ENCODE measurements at regions not wholly inside any gene's neighbourhood (a gene's known extent, or its start where the extent isn't known, plus 50 kb on each side); places are given as distances from the start of the nearest gene placed in this dataset.

GRCh38 chr15:93324186-93324975 lies 235.4 kb upstream of the RGMA start:
- intact Hi-C loops (cut with micrococcal nuclease), result no loop called here
- H3K36me3 Mint-ChIP-seq (ENCODE audit: low read depth), result no peaks in the 10 kb centered on the region
- DNase-seq, result no peak
- no peaks in the 10 kb centered on the region for H3K9me3 Mint-ChIP-seq
- no peak overlapping the region for H3K4me3 Mint-ChIP-seq
- no peaks in the 10 kb centered on the region for H3K4me1 Mint-ChIP-seq
- no peak overlapping the region for H3K27ac Mint-ChIP-seq
- H3K27me3 Mint-ChIP-seq, result no peaks in the 10 kb centered on the region

DNA sequence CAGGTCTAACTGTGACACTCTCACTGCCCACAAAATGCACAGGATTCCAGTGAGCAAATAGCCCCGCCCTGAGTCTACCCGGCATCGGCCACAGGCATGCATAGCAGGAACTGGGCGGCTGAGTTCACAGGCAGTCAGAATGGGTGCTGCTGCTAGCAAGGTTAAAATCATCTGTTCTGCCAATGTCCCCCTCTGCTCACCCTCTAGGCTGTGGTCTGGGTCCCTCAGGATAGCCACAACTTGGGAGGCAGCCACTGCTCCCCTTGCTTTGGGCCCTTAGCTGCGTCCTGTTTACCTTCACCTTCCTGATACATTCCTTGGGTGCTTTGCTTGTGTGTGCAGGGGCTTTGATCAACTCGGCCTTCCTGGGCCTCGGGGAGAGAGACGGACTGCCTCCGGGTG lies 232.9 kb upstream of the RGMA start:
- H3K27ac Mint-ChIP-seq, result no peak overlapping the region
- H3K4me3 Mint-ChIP-seq, result no peak overlapping the region
- intact Hi-C loops (cut with micrococcal nuclease), result no loop called here
- H3K36me3 Mint-ChIP-seq (ENCODE audit: low read depth), result no peaks in the 10 kb centered on the region
- DNase-seq, result no peak
- no peaks in the 10 kb centered on the region for H3K27me3 Mint-ChIP-seq
- no peaks in the 10 kb centered on the region for H3K4me1 Mint-ChIP-seq
- H3K9me3 Mint-ChIP-seq, result no peaks in the 10 kb centered on the region

GRCh38 chr15:93319121-93319814 lies 230.3 kb upstream of the RGMA start:
- Mint-ChIP-seq H3K27ac (no peak overlapping the region), H3K4me1 (no peaks in the 10 kb centered on the region), H3K9me3 (no peaks in the 10 kb centered on the region), H3K27me3 (no peaks in the 10 kb centered on the region), H3K4me3 (no peak overlapping the region), H3K36me3 (ENCODE audit: low read depth) (no peaks in the 10 kb centered on the region)
- intact Hi-C loops (cut with micrococcal nuclease), result no loop called here
- DNase-seq, result no peak

GRCh38 chr15:93317772-93318171 lies 228.8 kb upstream of the RGMA start:
- Mint-ChIP-seq H3K4me3 (no peak overlapping the region), H3K4me1 (no peaks in the 10 kb centered on the region), H3K9me3 (no peaks in the 10 kb centered on the region), H3K27me3 (no peaks in the 10 kb centered on the region), H3K36me3 (ENCODE audit: low read depth) (no peaks in the 10 kb centered on the region), H3K27ac (no peak overlapping the region)
- no peak for DNase-seq
- intact Hi-C loops (cut with micrococcal nuclease), result no loop called here

GRCh38 chr15:93314245-93314644 lies 225.2 kb upstream of the RGMA start:
- DNase-seq, result no peak
- Mint-ChIP-seq H3K4me3 (no peak overlapping the region), H3K27me3 (no peaks in the 10 kb centered on the region), H3K36me3 (ENCODE audit: low read depth) (no peaks in the 10 kb centered on the region), H3K27ac (no peak overlapping the region), H3K4me1 (no peaks in the 10 kb centered on the region), H3K9me3 (no peaks in the 10 kb centered on the region)
- intact Hi-C loops (cut with micrococcal nuclease), result no loop called here

- Mint-ChIP-seq H3K27me3 (no peaks in the 10 kb centered on the region), H3K4me1 (no peaks in the 10 kb centered on the region), H3K4me3 (no peak overlapping the region), H3K27ac (no peak overlapping the region), H3K36me3 (ENCODE audit: low read depth) (no peaks in the 10 kb centered on the region), H3K9me3 (no peaks in the 10 kb centered on the region)
- DNase-seq, result no peak
- intact Hi-C loops (cut with micrococcal nuclease), result no loop called here
These were observed 224.0 kb upstream of the RGMA start for GRCh38 chr15:93312891-93313486.

DNA sequence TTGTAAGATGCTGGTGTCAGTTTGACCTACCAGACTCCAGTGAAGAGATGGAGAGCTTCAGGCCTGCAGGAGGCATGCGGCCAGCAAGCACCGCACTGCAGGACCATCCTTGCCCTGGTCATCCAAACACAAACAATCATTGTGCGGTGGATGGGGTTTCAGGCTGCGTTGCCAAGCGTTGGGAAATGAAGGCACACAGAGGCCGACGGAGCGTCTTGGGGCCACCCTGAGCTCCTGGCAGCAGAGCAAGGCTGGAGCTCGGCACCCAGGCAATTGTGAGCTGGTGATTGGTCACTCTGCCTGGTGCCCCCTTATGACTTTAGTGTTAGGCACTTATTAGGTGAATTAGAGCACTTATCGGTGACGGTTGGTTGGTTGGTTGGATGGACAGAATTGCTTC lies 222.6 kb upstream of the RGMA start:
- H3K27ac Mint-ChIP-seq, result no peak overlapping the region
- H3K4me1 Mint-ChIP-seq, result no peaks in the 10 kb centered on the region
- no peak for DNase-seq
- intact Hi-C loops (cut with micrococcal nuclease), result no loop called here
- no peaks in the 10 kb centered on the region for H3K9me3 Mint-ChIP-seq
- no peaks in the 10 kb centered on the region for H3K27me3 Mint-ChIP-seq
- H3K36me3 Mint-ChIP-seq (ENCODE audit: low read depth), result no peaks in the 10 kb centered on the region
- H3K4me3 Mint-ChIP-seq, result no peak overlapping the region

DNA sequence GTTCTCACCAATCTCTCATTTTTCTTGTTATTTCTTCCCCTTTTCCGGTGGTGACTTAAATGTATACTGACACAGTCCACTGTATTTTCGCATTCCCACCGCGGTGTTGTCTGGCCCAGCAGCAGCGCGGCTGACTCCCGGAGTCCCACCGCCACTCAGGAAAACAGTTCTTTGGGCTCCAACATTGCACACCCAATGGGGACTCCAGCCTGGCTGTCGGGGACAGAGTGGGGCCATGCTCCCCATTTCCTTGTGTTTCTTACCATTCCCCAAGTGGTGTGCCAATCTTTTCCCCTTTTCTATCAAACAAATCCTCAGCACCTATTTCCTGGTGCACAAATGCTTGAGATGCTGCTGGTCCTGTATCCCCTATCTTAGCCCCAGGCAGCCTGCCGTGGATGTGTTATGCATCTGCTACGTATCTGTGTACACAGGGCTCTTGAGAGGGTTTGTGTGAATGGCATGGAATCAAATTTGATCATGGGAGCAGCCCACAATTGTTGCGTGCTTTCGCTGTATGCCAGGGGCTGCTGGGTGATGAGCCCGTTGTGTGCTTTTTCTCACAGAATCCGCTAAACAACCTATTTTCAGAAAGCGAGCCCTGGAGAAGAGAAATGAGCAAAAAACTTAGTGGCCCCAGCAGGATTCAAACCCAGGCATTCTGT lies 219.1 kb upstream of the RGMA start:
- no peaks in the 10 kb centered on the region for H3K4me1 Mint-ChIP-seq
- no peaks in the 10 kb centered on the region for H3K9me3 Mint-ChIP-seq
- no peak for DNase-seq
- intact Hi-C loops (cut with micrococcal nuclease), result no loop called here
- H3K27ac Mint-ChIP-seq, result no peak overlapping the region
- no peaks in the 10 kb centered on the region for H3K36me3 Mint-ChIP-seq (ENCODE audit: low read depth)
- no peaks in the 10 kb centered on the region for H3K27me3 Mint-ChIP-seq
- H3K4me3 Mint-ChIP-seq, result no peak overlapping the region

- Mint-ChIP-seq H3K27ac (no peak overlapping the region), H3K36me3 (ENCODE audit: low read depth) (no peaks in the 10 kb centered on the region), H3K4me1 (no peaks in the 10 kb centered on the region), H3K4me3 (no peak overlapping the region), H3K9me3 (no peaks in the 10 kb centered on the region), H3K27me3 (no peaks in the 10 kb centered on the region)
- DNase-seq, result no peak
- intact Hi-C loops (cut with micrococcal nuclease), result no loop called here
These were observed 218.5 kb upstream of the RGMA start for GRCh38 chr15:93307513-93307912.

- no peak for DNase-seq
- Mint-ChIP-seq H3K27ac (no peak overlapping the region), H3K27me3 (no peaks in the 10 kb centered on the region), H3K4me3 (no peak overlapping the region), H3K36me3 (ENCODE audit: low read depth) (no peaks in the 10 kb centered on the region), H3K9me3 (no peaks in the 10 kb centered on the region), H3K4me1 (no peaks in the 10 kb centered on the region)
- intact Hi-C loops (cut with micrococcal nuclease), result no loop called here
These were observed 216.3 kb upstream of the RGMA start for GRCh38 chr15:93305306-93305705.

DNA sequence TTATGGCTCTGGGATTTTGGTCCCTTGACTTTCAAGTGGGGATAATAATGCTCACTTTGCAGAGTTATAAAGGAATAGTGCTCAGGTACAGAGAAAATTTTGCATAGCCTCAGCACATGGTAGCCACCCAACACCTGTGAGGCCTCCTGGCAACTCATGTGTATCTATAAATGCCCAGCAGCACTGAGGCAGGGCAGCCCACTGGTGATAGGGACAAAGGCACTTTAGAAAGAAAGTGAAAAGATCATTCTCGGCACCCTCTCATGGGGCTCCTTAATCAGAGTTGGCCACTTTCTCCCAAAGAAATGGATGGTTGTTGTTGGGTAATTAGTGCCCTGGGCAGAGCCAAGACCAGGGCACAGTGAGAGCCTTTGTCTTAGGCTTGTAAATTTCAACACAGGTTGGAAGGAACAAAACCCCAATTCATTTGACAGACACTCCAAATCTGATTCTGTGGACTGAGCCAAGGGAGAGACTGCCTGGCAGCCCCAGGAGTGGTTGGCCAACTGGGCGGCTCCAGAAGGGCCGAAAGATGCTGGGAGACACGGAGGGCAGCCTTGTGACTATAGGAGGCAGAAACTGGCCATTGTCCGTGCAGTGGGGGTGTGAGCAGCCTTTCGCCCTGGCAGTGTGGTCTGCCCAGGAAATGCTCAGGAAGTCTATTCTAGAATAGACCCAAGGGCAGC lies 213.2 kb upstream of the RGMA start:
- Mint-ChIP-seq H3K36me3 (ENCODE audit: low read depth) (no peaks in the 10 kb centered on the region), H3K4me3 (no peak overlapping the region), H3K4me1 (no peaks in the 10 kb centered on the region), H3K9me3 (no peaks in the 10 kb centered on the region), H3K27me3 (no peaks in the 10 kb centered on the region), H3K27ac (no peak overlapping the region)
- intact Hi-C loops (cut with micrococcal nuclease), result no loop called here
- no peak for DNase-seq

DNA sequence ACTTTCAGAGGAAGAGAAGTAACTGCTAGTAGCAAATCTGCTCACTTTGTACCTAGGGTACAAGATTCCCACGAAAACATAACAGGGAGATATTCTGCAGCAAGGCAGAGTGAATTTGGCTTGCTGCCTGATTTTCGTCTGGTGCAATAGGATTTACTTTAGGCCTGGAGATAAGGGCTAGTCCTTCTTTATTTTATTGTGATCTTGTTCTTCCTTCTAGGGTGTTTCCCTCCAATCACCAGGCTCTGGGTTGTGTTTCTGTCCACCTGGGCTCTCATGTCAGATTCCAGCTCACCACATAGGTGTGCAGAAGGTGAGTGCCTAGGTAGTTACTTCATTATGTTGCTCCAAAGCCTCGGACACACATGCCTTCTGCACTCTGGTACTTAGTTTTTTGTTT lies 211.8 kb upstream of the RGMA start:
- H3K9me3 Mint-ChIP-seq, result no peaks in the 10 kb centered on the region
- H3K4me1 Mint-ChIP-seq, result no peaks in the 10 kb centered on the region
- DNase-seq, result no peak
- no peak overlapping the region for H3K4me3 Mint-ChIP-seq
- H3K27me3 Mint-ChIP-seq, result no peaks in the 10 kb centered on the region
- H3K36me3 Mint-ChIP-seq (ENCODE audit: low read depth), result no peaks in the 10 kb centered on the region
- intact Hi-C loops (cut with micrococcal nuclease), result no loop called here
- H3K27ac Mint-ChIP-seq, result no peak overlapping the region

- H3K4me1 Mint-ChIP-seq, result no peaks in the 10 kb centered on the region
- intact Hi-C loops (cut with micrococcal nuclease), result loop anchor here (10.0 kb wide), 1 partner anchor 65 kb away; no protein-coding TSS in a partner anchor
- DNase-seq, result no peak
- peaks cover 2% of the 10 kb centered on the region for H3K27me3 Mint-ChIP-seq
- no peaks in the 10 kb centered on the region for H3K36me3 Mint-ChIP-seq (ENCODE audit: low read depth)
- no peak overlapping the region for H3K4me3 Mint-ChIP-seq
- H3K27ac Mint-ChIP-seq, result no peak overlapping the region
- no peaks in the 10 kb centered on the region for H3K9me3 Mint-ChIP-seq
These were observed 210.7 kb upstream of the RGMA start for GRCh38 chr15:93299675-93300074.

All from activated CD4-positive, alpha-beta T cell treated with anti-CD3 and anti-CD28 coated beads, Interleukin-2, amount 10 ng/mL, durations not matched to agents 24 days and 14 days (primary cell).